CD14-positive monocyte (primary cell): ENCODE measurements at regions not wholly inside any gene's neighbourhood (a gene's known extent, or its start where the extent isn't known, plus 50 kb on each side); places are given as distances from the start of the nearest gene placed in this dataset.

Experiments used
- DNase-seq, 3 donors: peaks; one replicate each; pipeline ENCODE4 v3.0.0-alpha.2; 2011 to 2022
- H2AFZ ChIP-seq: 2 replicates; pipeline ENCODE4 v1.6.0; 2012; ENCODE audit warnings: mild to moderate bottlenecking, low read depth, low read length, inconsistent platforms; ENCODE audit not compliant: insufficient read depth, poor library complexity, severe bottlenecking
- H3K27ac ChIP-seq, 2 donors: 1 replicate in 1 of 2; 2 replicates in 1 of 2; pipeline ENCODE4 v1.5.1; 2012 to 2013; ENCODE audit warnings: low read length in 2 of 2, control low read depth in 1 of 2, inconsistent platforms in 1 of 2, low read depth in 1 of 2, mild to moderate bottlenecking in 1 of 2
- H3K27me3 ChIP-seq, 2 donors: one replicate each; pipeline versions ENCODE4 v1.6.0 to v1.6.1; 2011 to 2013; ENCODE audit warnings: low read length in 2 of 2; ENCODE audit not compliant: control insufficient read depth in 2 of 2, insufficient read depth in 2 of 2
- H3K36me3 ChIP-seq, 2 donors: replicated peaks in 1 of 2; 1 replicate in 1 of 2; 2 replicates in 1 of 2; pipeline versions ENCODE4 v1.5.1 to v1.6.1; 2012 to 2013; ENCODE audit warnings: low read length in 2 of 2, control low read depth in 1 of 2, inconsistent platforms in 1 of 2, mild to moderate bottlenecking in 1 of 2; ENCODE audit not compliant: insufficient read depth in 2 of 2, control insufficient read depth in 1 of 2
- H3K4me1 ChIP-seq, 2 donors: 1 replicate in 1 of 2; 2 replicates in 1 of 2; pipeline versions ENCODE4 v1.5.1 to v1.6.1; 2012 to 2013; ENCODE audit warnings: low read length in 2 of 2, control low read depth in 1 of 2, inconsistent platforms in 1 of 2, mild to moderate bottlenecking in 1 of 2, moderate library complexity in 1 of 2; ENCODE audit not compliant: insufficient read depth in 2 of 2, control insufficient read depth in 1 of 2
- H3K4me2 ChIP-seq: replicated peaks from 2 replicates; pipeline ENCODE3; 2012; ENCODE audit warnings: low read length, moderate library complexity, mild to moderate bottlenecking; ENCODE audit not compliant: poor library complexity, severe bottlenecking; ENCODE audit errors: extremely low read depth
- H3K4me3 ChIP-seq, 3 experiments: fragments of 200-600 bp in 1 of 3; sonication (generic) in 1 of 3; replicated peaks in 1 of 3; 1 replicate in 2 of 3; 2 replicates in 1 of 3; pipeline ENCODE4 v1.5.1; 2011 to 2013; ENCODE audit warnings: low read length in 3 of 3, mild to moderate bottlenecking in 3 of 3, control low read depth in 2 of 3, low read depth in 2 of 3, inconsistent platforms in 1 of 3, moderate library complexity in 1 of 3
- H3K79me2 ChIP-seq: 2 replicates; pipeline ENCODE4 v1.6.0; 2012; ENCODE audit warnings: mild to moderate bottlenecking, control low read depth, inconsistent platforms, low read length, moderate library complexity; ENCODE audit not compliant: insufficient read depth
- H3K9ac ChIP-seq: 2 replicates; pipeline ENCODE4 v1.6.0; 2017; ENCODE audit warnings: low read length, mild to moderate bottlenecking; ENCODE audit not compliant: insufficient read depth, poor library complexity, severe bottlenecking
- H3K9me3 ChIP-seq, 2 donors: replicated peaks in 1 of 2; 1 replicate in 1 of 2; 2 replicates in 1 of 2; pipeline versions ENCODE4 v1.5.1 to v1.6.1; 2012 to 2013; ENCODE audit warnings: low read length in 2 of 2, control low read depth in 1 of 2; ENCODE audit not compliant: control insufficient read depth in 1 of 2, insufficient read depth in 1 of 2
- H4K20me1 ChIP-seq: 2 replicates; pipeline ENCODE4 v1.6.0; 2012; ENCODE audit warnings: mild to moderate bottlenecking, low read length, control low read depth, moderate library complexity; ENCODE audit not compliant: insufficient read depth
- H3K27ac Mint-ChIP-seq, 7 donors: one replicate each; pipeline ENCODE4 v1.8.0; 2020; ENCODE audit warnings: mild to moderate bottlenecking in 7 of 7, mixed read lengths in 7 of 7, moderate library complexity in 6 of 7, inconsistent platforms in 2 of 7
- H3K27me3 Mint-ChIP-seq, 3 donors: one replicate each; pipeline ENCODE4 v1.8.0; 2021 to 2022; ENCODE audit warnings: low read depth in 3 of 3, mild to moderate bottlenecking in 3 of 3, mixed read lengths in 3 of 3, moderate library complexity in 3 of 3, inconsistent platforms in 1 of 3
- H3K36me3 Mint-ChIP-seq, 2 donors: one replicate each; pipeline ENCODE4 v1.8.0; 2020; ENCODE audit warnings: mixed read lengths in 2 of 2, inconsistent platforms in 1 of 2, mild to moderate bottlenecking in 1 of 2
- H3K4me1 Mint-ChIP-seq: one replicate; pipeline ENCODE4 v1.8.0; 2020; ENCODE audit warnings: mild to moderate bottlenecking, mixed read lengths
- H3K4me3 Mint-ChIP-seq, 2 donors: one replicate each; pipeline ENCODE4 v1.8.0; 2020; ENCODE audit warnings: mild to moderate bottlenecking in 2 of 2, mixed read lengths in 2 of 2, moderate library complexity in 1 of 2
- H3K9me3 Mint-ChIP-seq, 7 donors: one replicate each; pipeline ENCODE4 v1.8.0; 2020 to 2022; ENCODE audit warnings: mixed read lengths in 7 of 7, mild to moderate bottlenecking in 6 of 7, moderate library complexity in 6 of 7, inconsistent platforms in 2 of 7
- CTCF ChIP-seq: fragments of 200-600 bp; IDR thresholded peaks from one replicate; pipeline ENCODE4 v1.8.0; 2022; ENCODE audit warnings: antibody characterized with exemption, mild to moderate bottlenecking
- WGBS: methylation state at CpG from one replicate; pipeline ENCODE4 v1.1.5; 2013; ENCODE audit warnings: missing lambda C conversion rate; ENCODE audit not compliant: insufficient coverage; 5-methylcytosine and 5-hydroxymethylcytosine counted together
- intact Hi-C, 2 donors: fragments of 100-400 bp; cut with micrococcal nuclease; formaldehyde crosslinking; loops; one replicate each; pipeline versions ENCODE4 v1.15.0 to v1.15.1; 2023

- Histone ChIP-seq H2AFZ (no peak overlapping the region), H3K9me3 (no peaks in the 10 kb centered on the region), H3K4me3 (no peak overlapping the region), H3K79me2 (no peaks in the 10 kb centered on the region), H3K9ac (no peak overlapping the region), H3K27me3 (no peaks in the 10 kb centered on the region), H3K36me3 (no peaks in the 10 kb centered on the region), H4K20me1 (no peaks in the 10 kb centered on the region), H3K4me2 (no peak overlapping the region), H3K27ac (no peak overlapping the region), H3K4me1 (no peaks in the 10 kb centered on the region)
- H3K27me3 Mint-ChIP-seq, result peaks cover 0 to 4% (median 2%) of the 10 kb centered on the region in 3 donors
- H3K36me3 Mint-ChIP-seq, result no peaks in the 10 kb centered on the region
- no peaks in the 10 kb centered on the region for H3K9me3 Mint-ChIP-seq
- no peak for DNase-seq
- H3K4me3 Mint-ChIP-seq, result no peak overlapping the region
- 80% methylated on average over 1 of the region's 5 CpGs for WGBS
- intact Hi-C loops, result loop anchor here in 1 of 2 donors (10.0 kb wide), 1 partner anchor 712 kb away; no protein-coding TSS in a partner anchor
- no peak overlapping the region for H3K27ac Mint-ChIP-seq
- TF ChIP-seq CTCF, result no peak
- H3K4me1 Mint-ChIP-seq, result no peaks in the 10 kb centered on the region
Measured at GRCh38 chr11:30147293-30147692, 83.5 kb upstream of the FSHB start.

- Histone ChIP-seq H3K4me3 (no peak overlapping the region), H3K9ac (no peak overlapping the region), H3K36me3 (no peaks in the 10 kb centered on the region), H3K27me3 (no peaks in the 10 kb centered on the region), H3K27ac (no peak overlapping the region), H3K4me1 (no peaks in the 10 kb centered on the region), H4K20me1 (no peaks in the 10 kb centered on the region), H3K9me3 (no peaks in the 10 kb centered on the region), H3K79me2 (no peaks in the 10 kb centered on the region), H3K4me2 (no peak overlapping the region), H2AFZ (no peak overlapping the region)
- peaks cover 0 to 3% (median 0%) of the 10 kb centered on the region in 7 donors for H3K9me3 Mint-ChIP-seq
- peaks cover 0 to 2% (median 2%) of the 10 kb centered on the region in 3 donors for H3K27me3 Mint-ChIP-seq
- H3K27ac Mint-ChIP-seq, result no peak overlapping the region
- H3K4me1 Mint-ChIP-seq, result no peaks in the 10 kb centered on the region
- H3K36me3 Mint-ChIP-seq, result no peaks in the 10 kb centered on the region
- no peak for DNase-seq
- TF ChIP-seq CTCF, result no peak
- intact Hi-C loops, result loop anchor here in 1 of 2 donors (10.0 kb wide), 1 partner anchor 715 kb away; no protein-coding TSS in a partner anchor
- no CpG with 5 or more reads among the region's 1 CpG for WGBS
- no peak overlapping the region for H3K4me3 Mint-ChIP-seq
Measured at GRCh38 chr11:30149998-30150397, 80.8 kb upstream of the FSHB start.
